ENCODE measurements at regions not wholly inside any gene's neighbourhood (a gene's known extent, or its start where the extent isn't known, plus 50 kb on each side); places are given as distances from the start of the nearest gene placed in this dataset.
A peak's percentile ranks its signal among the peaks of the same experiment; 100 is the strongest.
"Not testable (repeated sequence)": the region's sequence is repeated elsewhere in the genome, so short reads cannot be mapped to it uniquely, and the experiment has no call there.

GRCh38 chr3:177646749-177647148 is 449.5 kb upstream of the TBL1XR1 start:
- TF ChIP-seq CTCF (IDR thresholded peaks at IDR 0.05) = no peak
- no peak for DNase-seq (ENCODE audit: low spot score)
- H3K4me1 ChIP-seq = peaks cover 0 to 12% of the 10 kb centered on the region in 2 donors
- no peaks in the 10 kb centered on the region for H3K9me3 ChIP-seq
- no peak overlapping the region for H3K27ac ChIP-seq
- no peaks in the 10 kb centered on the region for H3K27me3 ChIP-seq
- H3K36me3 ChIP-seq = no peaks in the 10 kb centered on the region
- no peak overlapping the region for H3K4me3 ChIP-seq

- Histone ChIP-seq H3K9me3 (no peaks in the 10 kb centered on the region), H3K4me1 (peaks cover 0 to 13% of the 10 kb centered on the region in 2 donors), H3K27ac (no peak overlapping the region), H3K27me3 (no peaks in the 10 kb centered on the region), H3K4me3 (no peak overlapping the region), H3K36me3 (no peaks in the 10 kb centered on the region)
- DNase-seq (ENCODE audit: low spot score) = no peak
- no peak for TF ChIP-seq CTCF (IDR thresholded peaks at IDR 0.05)
Observed at GRCh38 chr3:177647341-177647740, 450.1 kb upstream of the TBL1XR1 start.

GRCh38 chr3:177647876-177648275 is 450.6 kb upstream of the TBL1XR1 start:
- no peak for TF ChIP-seq CTCF (IDR thresholded peaks at IDR 0.05)
- H3K4me1 ChIP-seq = peaks cover 0 to 14% of the 10 kb centered on the region in 2 donors
- H3K36me3 ChIP-seq = no peaks in the 10 kb centered on the region
- no peak for DNase-seq (ENCODE audit: low spot score)
- no peaks in the 10 kb centered on the region for H3K9me3 ChIP-seq
- H3K27ac ChIP-seq = no peak overlapping the region
- H3K27me3 ChIP-seq = no peaks in the 10 kb centered on the region
- no peak overlapping the region for H3K4me3 ChIP-seq

GRCh38 chr3:177652556-177653291 is 455.4 kb upstream of the TBL1XR1 start:
- no peaks in the 10 kb centered on the region for H3K9me3 ChIP-seq
- no peaks in the 10 kb centered on the region for H3K36me3 ChIP-seq
- TF ChIP-seq CTCF (IDR thresholded peaks at IDR 0.05) = no peak
- no peak overlapping the region for H3K4me3 ChIP-seq
- peaks cover 0 to 22% of the 10 kb centered on the region in 2 donors for H3K4me1 ChIP-seq
- peak overlapping the region in 1 of 2 donors; percentile 7 for H3K27ac ChIP-seq
- no peaks in the 10 kb centered on the region for H3K27me3 ChIP-seq
- no peak for DNase-seq (ENCODE audit: low spot score)

GRCh38 chr3:177657243-177657642 is 460.0 kb upstream of the TBL1XR1 start:
- no peak for DNase-seq (ENCODE audit: low spot score)
- no peak for TF ChIP-seq CTCF (IDR thresholded peaks at IDR 0.05)
- Histone ChIP-seq H3K9me3 (no peaks in the 10 kb centered on the region), H3K4me3 (no peak overlapping the region), H3K4me1 (peaks cover 0 to 15% of the 10 kb centered on the region in 2 donors), H3K36me3 (no peaks in the 10 kb centered on the region), H3K27ac (no peak overlapping the region), H3K27me3 (no peaks in the 10 kb centered on the region)

- H3K4me3 ChIP-seq = no peak overlapping the region
- H3K36me3 ChIP-seq = no peaks in the 10 kb centered on the region
- H3K27me3 ChIP-seq = no peaks in the 10 kb centered on the region
- TF ChIP-seq CTCF (IDR thresholded peaks at IDR 0.05) = no peak
- no peak for DNase-seq (ENCODE audit: low spot score)
- H3K4me1 ChIP-seq = peaks cover 0 to 4% of the 10 kb centered on the region in 2 donors
- no peaks in the 10 kb centered on the region for H3K9me3 ChIP-seq
- no peak overlapping the region for H3K27ac ChIP-seq
Observed at GRCh38 chr3:177658354-177658753, 461.1 kb upstream of the TBL1XR1 start.

GRCh38 chr3:177664380-177665103 is 467.3 kb upstream of the TBL1XR1 start:
- H3K27ac ChIP-seq; H3K4me3 ChIP-seq; H3K27me3 ChIP-seq; DNase-seq (ENCODE audit: low spot score); H3K36me3 ChIP-seq; H3K9me3 ChIP-seq; H3K4me1 ChIP-seq: not testable (repeated sequence)
